Activated CD4-positive, alpha-beta T cell treated with anti-CD3 and anti-CD28 coated beads, Interleukin-2, amount 10 ng/mL, durations not matched to agents 24 days and 14 days (primary cell): ENCODE measurements at regions not wholly inside any gene's neighbourhood (a gene's known extent, or its start where the extent isn't known, plus 50 kb on each side); places are given as distances from the start of the nearest gene placed in this dataset.

ENCODE experiments used
- DNase-seq: peaks from one replicate; pipeline ENCODE4 v3.0.0; 2022
- H3K27ac Mint-ChIP-seq: one replicate; pipeline ENCODE4 v1.8.0; 2022; ENCODE audit warnings: mild to moderate bottlenecking, mixed read lengths
- H3K27me3 Mint-ChIP-seq: one replicate; pipeline ENCODE4 v1.8.0; 2022; ENCODE audit warnings: mixed read lengths
- H3K36me3 Mint-ChIP-seq: one replicate; pipeline ENCODE4 v1.8.0; 2022; ENCODE audit warnings: low read depth, mild to moderate bottlenecking, mixed read lengths
- H3K4me1 Mint-ChIP-seq: one replicate; pipeline ENCODE4 v1.8.0; 2021; ENCODE audit warnings: mixed read lengths
- H3K4me3 Mint-ChIP-seq: one replicate; pipeline ENCODE4 v1.8.0; 2022; ENCODE audit warnings: mild to moderate bottlenecking, moderate library complexity, mixed read lengths
- H3K9me3 Mint-ChIP-seq: one replicate; pipeline ENCODE4 v1.8.0; 2021; ENCODE audit warnings: mixed read lengths
- intact Hi-C: fragments of 100-400 bp; cut with micrococcal nuclease; formaldehyde crosslinking; loops from one replicate; pipeline ENCODE4 v1.15.1; 2023

GRCh38 chr3:64300790-64301423 lies 75.6 kb upstream of the PRICKLE2 start:
- DNase-seq, result no peak
- Mint-ChIP-seq H3K4me3 (no peak overlapping the region), H3K27me3 (peaks cover 2% of the 10 kb centered on the region), H3K9me3 (peaks cover 4% of the 10 kb centered on the region), H3K36me3 (no peaks in the 10 kb centered on the region), H3K27ac (no peak overlapping the region), H3K4me1 (no peaks in the 10 kb centered on the region)
- intact Hi-C loops, result no loop called here

GRCh38 chr3:64299206-64299605 lies 73.9 kb upstream of the PRICKLE2 start:
- intact Hi-C loops, result no loop called here
- no peaks in the 10 kb centered on the region for H3K36me3 Mint-ChIP-seq
- H3K4me3 Mint-ChIP-seq, result no peak overlapping the region
- peaks cover 4% of the 10 kb centered on the region for H3K9me3 Mint-ChIP-seq
- H3K27ac Mint-ChIP-seq, result no peak overlapping the region
- H3K4me1 Mint-ChIP-seq, result no peaks in the 10 kb centered on the region
- peaks cover 2% of the 10 kb centered on the region for H3K27me3 Mint-ChIP-seq
- DNase-seq, result no peak

- Mint-ChIP-seq H3K9me3 (peaks cover 9% of the 10 kb centered on the region), H3K4me1 (no peaks in the 10 kb centered on the region), H3K4me3 (no peak overlapping the region), H3K27ac (no peak overlapping the region), H3K36me3 (no peaks in the 10 kb centered on the region), H3K27me3 (peaks cover 2% of the 10 kb centered on the region)
- DNase-seq, result no peak
- intact Hi-C loops, result no loop called here
Observed at GRCh38 chr3:64297563-64297962, 72.3 kb upstream of the PRICKLE2 start.

- intact Hi-C loops, result no loop called here
- no peaks in the 10 kb centered on the region for H3K4me1 Mint-ChIP-seq
- no peak overlapping the region for H3K4me3 Mint-ChIP-seq
- no peak overlapping the region for H3K27ac Mint-ChIP-seq
- DNase-seq, result no peak
- no peaks in the 10 kb centered on the region for H3K27me3 Mint-ChIP-seq
- H3K9me3 Mint-ChIP-seq, result peaks cover 9% of the 10 kb centered on the region
- no peaks in the 10 kb centered on the region for H3K36me3 Mint-ChIP-seq
Observed at GRCh38 chr3:64295594-64295993, 70.3 kb upstream of the PRICKLE2 start.

GRCh38 chr3:64294771-64295170 lies 69.5 kb upstream of the PRICKLE2 start:
- Mint-ChIP-seq H3K9me3 (peaks cover 9% of the 10 kb centered on the region), H3K4me3 (no peak overlapping the region), H3K27ac (no peak overlapping the region), H3K4me1 (no peaks in the 10 kb centered on the region), H3K36me3 (no peaks in the 10 kb centered on the region), H3K27me3 (no peaks in the 10 kb centered on the region)
- DNase-seq, result no peak
- intact Hi-C loops, result no loop called here

- no peaks in the 10 kb centered on the region for H3K27me3 Mint-ChIP-seq
- intact Hi-C loops, result no loop called here
- H3K27ac Mint-ChIP-seq, result no peak overlapping the region
Observed at GRCh38 chr3:64293121-64293520, 67.9 kb upstream of the PRICKLE2 start.

GRCh38 chr3:64291956-64292355 lies 66.7 kb upstream of the PRICKLE2 start:
- intact Hi-C loops, result no loop called here
- no peak for DNase-seq
- Mint-ChIP-seq H3K4me3 (no peak overlapping the region), H3K27me3 (no peaks in the 10 kb centered on the region), H3K27ac (no peak overlapping the region), H3K4me1 (no peaks in the 10 kb centered on the region), H3K9me3 (peaks cover 5% of the 10 kb centered on the region), H3K36me3 (no peaks in the 10 kb centered on the region)

More at GRCh38 chr3:64293121-64293520, 67.9 kb upstream of the PRICKLE2 start:
- Mint-ChIP-seq H3K9me3 (peaks cover 9% of the 10 kb centered on the region), H3K4me3 (no peak overlapping the region), H3K4me1 (no peaks in the 10 kb centered on the region), H3K36me3 (no peaks in the 10 kb centered on the region)
- no peak for DNase-seq

GRCh38 chr3:64291345-64291744 lies 66.1 kb upstream of the PRICKLE2 start:
- no peak overlapping the region for H3K4me3 Mint-ChIP-seq
- no peaks in the 10 kb centered on the region for H3K27me3 Mint-ChIP-seq
- no peak for DNase-seq
- H3K4me1 Mint-ChIP-seq, result no peaks in the 10 kb centered on the region
- peaks cover 5% of the 10 kb centered on the region for H3K9me3 Mint-ChIP-seq
- H3K36me3 Mint-ChIP-seq, result no peaks in the 10 kb centered on the region
- no peak overlapping the region for H3K27ac Mint-ChIP-seq
- intact Hi-C loops, result no loop called here

GRCh38 chr3:64290864-64291263 lies 65.6 kb upstream of the PRICKLE2 start:
- no peaks in the 10 kb centered on the region for H3K27me3 Mint-ChIP-seq
- no peaks in the 10 kb centered on the region for H3K36me3 Mint-ChIP-seq
- H3K27ac Mint-ChIP-seq, result no peak overlapping the region
- H3K9me3 Mint-ChIP-seq, result peaks cover 5% of the 10 kb centered on the region
- no peak overlapping the region for H3K4me3 Mint-ChIP-seq
- H3K4me1 Mint-ChIP-seq, result no peaks in the 10 kb centered on the region
- intact Hi-C loops, result no loop called here
- no peak for DNase-seq

- Mint-ChIP-seq H3K27ac (no peak overlapping the region), H3K4me3 (no peak overlapping the region), H3K27me3 (no peaks in the 10 kb centered on the region), H3K36me3 (no peaks in the 10 kb centered on the region), H3K4me1 (no peaks in the 10 kb centered on the region), H3K9me3 (peaks cover 5% of the 10 kb centered on the region)
- intact Hi-C loops, result no loop called here
- DNase-seq, result no peak
Observed at GRCh38 chr3:64290161-64290560, 64.9 kb upstream of the PRICKLE2 start.

GRCh38 chr3:64289622-64290021 lies 64.4 kb upstream of the PRICKLE2 start:
- H3K27ac Mint-ChIP-seq, result no peak overlapping the region
- DNase-seq, result no peak
- H3K4me3 Mint-ChIP-seq, result no peak overlapping the region
- peaks cover 5% of the 10 kb centered on the region for H3K9me3 Mint-ChIP-seq
- no peaks in the 10 kb centered on the region for H3K4me1 Mint-ChIP-seq
- no peaks in the 10 kb centered on the region for H3K36me3 Mint-ChIP-seq
- intact Hi-C loops, result no loop called here
- no peaks in the 10 kb centered on the region for H3K27me3 Mint-ChIP-seq

- intact Hi-C loops, result no loop called here
- DNase-seq, result no peak
- no peaks in the 10 kb centered on the region for H3K9me3 Mint-ChIP-seq
Observed at GRCh38 chr3:64278625-64279024, 53.4 kb upstream of the PRICKLE2 start.

GRCh38 chr3:64276131-64276530 lies 50.9 kb upstream of the PRICKLE2 start:
- intact Hi-C loops, result no loop called here
- Mint-ChIP-seq H3K4me1 (no peaks in the 10 kb centered on the region), H3K4me3 (no peak overlapping the region), H3K9me3 (no peaks in the 10 kb centered on the region), H3K36me3 (no peaks in the 10 kb centered on the region), H3K27me3 (peaks cover 2% of the 10 kb centered on the region), H3K27ac (no peak overlapping the region)
- no peak for DNase-seq

More at GRCh38 chr3:64278625-64279024, 53.4 kb upstream of the PRICKLE2 start:
- Mint-ChIP-seq H3K36me3 (no peaks in the 10 kb centered on the region), H3K27me3 (peaks cover 2% of the 10 kb centered on the region), H3K27ac (no peak overlapping the region), H3K4me3 (no peak overlapping the region), H3K4me1 (no peaks in the 10 kb centered on the region)
